HEK293 (cell line): ENCODE measurements at regions not wholly inside any gene's neighbourhood (a gene's known extent, or its start where the extent isn't known, plus 50 kb on each side); places are given as distances from the start of the nearest gene placed in this dataset.

Experiments used
- CTCF ChIA-PET: fragments of 350-600 bp; formaldehyde crosslinking; extraction: SDS; loops from one replicate; lab custom pipeline; 2021; ENCODE audit warnings: antibody characterized with exemption; lab: Yijun Ruan, JAX
- POLR2A ChIA-PET: fragments of 300-600 bp; formaldehyde crosslinking; extraction: SDS; loops from one replicate; lab custom pipeline; 2020; ENCODE audit warnings: antibody characterized with exemption, inconsistent platforms; lab: Yijun Ruan, JAX
- H3K27ac ChIP-seq: fragments of 200-500 bp; sonication (Bioruptor generic); 2 replicates; pipeline ENCODE4 v1.5.1; 2014; ENCODE audit warnings: low read depth, low read length, control low read depth, inconsistent platforms; ENCODE audit errors: extremely low read depth
- H3K36me3 ChIP-seq, 2 experiments: fragments of 200-500 bp in 1 of 2; sonication (Bioruptor generic) in 1 of 2; 1 replicate in 1 of 2; 2 replicates in 1 of 2; pipeline ENCODE4 v1.5.1; 2014 to 2017; ENCODE audit warnings: inconsistent platforms in 2 of 2, low read length in 2 of 2; ENCODE audit not compliant: control insufficient read depth in 2 of 2, insufficient read depth in 1 of 2
- H3K4me1 ChIP-seq: fragments of 200-500 bp; sonication (Bioruptor generic); 2 replicates; pipeline ENCODE4 v1.5.1; 2014; ENCODE audit warnings: mild to moderate bottlenecking, low read length, inconsistent platforms; ENCODE audit not compliant: control insufficient read depth, insufficient read depth
- H3K4me3 ChIP-seq: 2 replicates; pipeline ENCODE4 v1.5.1; 2011; ENCODE audit warnings: low read depth, mild to moderate bottlenecking, control low read depth, low read length, moderate library complexity
- H3K9me3 ChIP-seq: fragments of 200-500 bp; sonication (Bioruptor generic); 2 replicates; pipeline ENCODE4 v1.5.1; 2014; ENCODE audit warnings: low read depth, low read length, inconsistent platforms; ENCODE audit not compliant: control insufficient read depth, insufficient read depth
- FEZF1 ChIP-seq: fragments of 450-650 bp; formaldehyde crosslinking; IDR thresholded peaks from 2 replicates; pipeline ENCODE4 v1.5.1; 2016; ENCODE audit warnings: missing biosample characterization, missing genetic modification characterization
- GLI2 ChIP-seq: fragments of 450-650 bp; formaldehyde crosslinking; IDR thresholded peaks from 2 replicates; pipeline ENCODE4; 2017; ENCODE audit warnings: missing biosample characterization, missing genetic modification characterization, low read depth, borderline replicate concordance
- SALL2 ChIP-seq: fragments of 450-650 bp; formaldehyde crosslinking; IDR thresholded peaks from 2 replicates; pipeline ENCODE4 v1.5.0; 2017; ENCODE audit warnings: missing biosample characterization, mild to moderate bottlenecking, missing genetic modification characterization, borderline replicate concordance
- WT1 ChIP-seq: fragments of 450-650 bp; formaldehyde crosslinking; IDR thresholded peaks from 2 replicates; pipeline ENCODE4 v1.5.1; 2016; ENCODE audit warnings: missing biosample characterization, missing genetic modification characterization
- ZBTB6 ChIP-seq: fragments of 450-650 bp; formaldehyde crosslinking; IDR thresholded peaks from 2 replicates; pipeline ENCODE4 v1.5.1; 2017; ENCODE audit warnings: missing biosample characterization, missing genetic modification characterization
- ZBTB8A ChIP-seq: fragments of 450-650 bp; formaldehyde crosslinking; IDR thresholded peaks from 2 replicates; pipeline ENCODE4 v1.5.1; 2016; ENCODE audit warnings: missing biosample characterization, missing genetic modification characterization
- ZFP41 ChIP-seq: fragments of 450-650 bp; formaldehyde crosslinking; IDR thresholded peaks from 2 replicates; pipeline ENCODE4 v1.5.1; 2016; ENCODE audit warnings: missing biosample characterization, missing genetic modification characterization, borderline replicate concordance
- ZIC2 ChIP-seq: fragments of 450-650 bp; formaldehyde crosslinking; IDR thresholded peaks from 2 replicates; pipeline ENCODE4 v1.5.1; 2016; ENCODE audit warnings: missing biosample characterization, missing genetic modification characterization
- ZNF148 ChIP-seq: fragments of 450-650 bp; formaldehyde crosslinking; IDR thresholded peaks from 2 replicates; pipeline ENCODE4 v1.5.0; 2017; ENCODE audit warnings: missing biosample characterization, missing genetic modification characterization, borderline replicate concordance
- ZNF174 ChIP-seq: fragments of 450-650 bp; formaldehyde crosslinking; IDR thresholded peaks from 2 replicates; pipeline ENCODE4 v1.5.0; 2017; ENCODE audit warnings: missing biosample characterization, mild to moderate bottlenecking, missing genetic modification characterization
- ZNF202 ChIP-seq: fragments of 450-650 bp; formaldehyde crosslinking; IDR thresholded peaks from 2 replicates; pipeline ENCODE4 v1.5.1; 2016; ENCODE audit warnings: missing biosample characterization, missing genetic modification characterization, borderline replicate concordance
- ZNF223 ChIP-seq: fragments of 450-650 bp; formaldehyde crosslinking; IDR thresholded peaks from 2 replicates; pipeline ENCODE4 v1.5.1; 2016; ENCODE audit warnings: missing biosample characterization, missing genetic modification characterization
- ZNF26 ChIP-seq: fragments of 450-650 bp; formaldehyde crosslinking; IDR thresholded peaks from 2 replicates; pipeline ENCODE4 v1.5.1; 2016; ENCODE audit warnings: missing biosample characterization, missing genetic modification characterization
- ZNF311 ChIP-seq: fragments of 450-650 bp; formaldehyde crosslinking; IDR thresholded peaks from 2 replicates; pipeline ENCODE4 v1.5.1; 2017; ENCODE audit warnings: missing biosample characterization, missing genetic modification characterization, borderline replicate concordance
- ZNF362 ChIP-seq: fragments of 450-650 bp; formaldehyde crosslinking; IDR thresholded peaks from 2 replicates; pipeline ENCODE4 v1.5.1; 2016; ENCODE audit warnings: missing biosample characterization, missing genetic modification characterization
- ZNF391 ChIP-seq: fragments of 450-650 bp; formaldehyde crosslinking; IDR thresholded peaks from 2 replicates; pipeline ENCODE4 v1.5.1; 2016; ENCODE audit warnings: low read depth, missing biosample characterization, missing genetic modification characterization, borderline replicate concordance
- ZNF394 ChIP-seq: fragments of 450-650 bp; formaldehyde crosslinking; IDR thresholded peaks from 2 replicates; pipeline ENCODE4 v1.5.1; 2016; ENCODE audit warnings: missing biosample characterization, missing genetic modification characterization, mild to moderate bottlenecking, moderate library complexity, borderline replicate concordance
- ZNF473 ChIP-seq: fragments of 450-650 bp; formaldehyde crosslinking; IDR thresholded peaks from 2 replicates; pipeline ENCODE4 v1.5.1; 2017; ENCODE audit warnings: missing biosample characterization, missing genetic modification characterization
- ZNF510 ChIP-seq: fragments of 450-650 bp; formaldehyde crosslinking; IDR thresholded peaks from 2 replicates; pipeline ENCODE4 v1.5.1; 2018; ENCODE audit warnings: mild to moderate bottlenecking, missing genetic modification characterization, missing biosample characterization; ENCODE audit not compliant: insufficient replicate concordance
- ZNF513 ChIP-seq: fragments of 450-650 bp; IDR thresholded peaks from 2 replicates; pipeline ENCODE4 v1.5.1; 2018; ENCODE audit warnings: missing biosample characterization, missing genetic modification characterization
- ZNF518A ChIP-seq: fragments of 450-650 bp; formaldehyde crosslinking; conservative IDR thresholded peaks from 2 replicates; pipeline ENCODE4 v1.5.1; 2016; ENCODE audit warnings: low read depth, missing biosample characterization, missing genetic modification characterization
- ZNF596 ChIP-seq: fragments of 450-650 bp; IDR thresholded peaks from 2 replicates; pipeline ENCODE4 v1.5.0; 2018; ENCODE audit warnings: missing biosample characterization, mild to moderate bottlenecking, missing genetic modification characterization, moderate library complexity

GRCh38 chr13:61608138-61608537 lies 192.5 kb upstream of the PCDH20 start:
- TF ChIP-seq ZNF174 (tag by site-specific recombination), result no peak
- no peak for TF ChIP-seq FEZF1 (tag by site-specific recombination)
- no peak for TF ChIP-seq ZIC2 (tag by site-specific recombination)
- no peak for TF ChIP-seq ZNF510 (tag by site-specific recombination)
- no peak for TF ChIP-seq ZNF223 (tag by site-specific recombination)
- no peak for TF ChIP-seq ZNF518A (tag by site-specific recombination)
- TF ChIP-seq ZNF513 (tag by site-specific recombination), result no peak
- TF ChIP-seq SALL2, result no peak
- no peak for TF ChIP-seq ZNF202
- TF ChIP-seq ZNF473, result no peak
- no peak for TF ChIP-seq ZNF26
- TF ChIP-seq GLI2 (tag by site-specific recombination), result no peak
- no peak for TF ChIP-seq ZBTB8A (tag by site-specific recombination)
- TF ChIP-seq ZNF596, result no peak
- no peak overlapping the region for H3K27ac ChIP-seq
- no peaks in the 10 kb centered on the region for H3K4me1 ChIP-seq
- ChIA-PET POLR2A (no interaction called here), CTCF (no interaction called here)
- H3K4me3 ChIP-seq, result no peak overlapping the region
- no peaks in the 10 kb centered on the region for H3K9me3 ChIP-seq
- no peaks in the 10 kb centered on the region for H3K36me3 ChIP-seq

- CTCF ChIA-PET, result no interaction called here
- TF ChIP-seq ZNF311 (tag by site-specific recombination), result no peak
- TF ChIP-seq ZNF391, result no peak
- no peak for TF ChIP-seq ZNF148
- TF ChIP-seq ZNF510 (tag by site-specific recombination), result no peak
- TF ChIP-seq ZNF362, result no peak
- no peak for TF ChIP-seq ZFP41 (tag by site-specific recombination)
- TF ChIP-seq ZNF394 (tag by site-specific recombination), result no peak
- TF ChIP-seq ZBTB6 (tag by site-specific recombination), result no peak
- TF ChIP-seq WT1 (tag by site-specific recombination), result no peak
Measured at GRCh38 chr13:61600360-61601033, 184.8 kb upstream of the PCDH20 start.

More at GRCh38 chr13:61600360-61601033, 184.8 kb upstream of the PCDH20 start:
- POLR2A ChIA-PET, result no interaction called here
- Histone ChIP-seq H3K36me3 (no peaks in the 10 kb centered on the region), H3K9me3 (no peaks in the 10 kb centered on the region), H3K4me1 (no peaks in the 10 kb centered on the region), H3K4me3 (no peak overlapping the region), H3K27ac (no peak overlapping the region)
